ENCODE measurements at regions not wholly inside any gene's neighbourhood (a gene's known extent, or its start where the extent isn't known, plus 50 kb on each side); places are given as distances from the start of the nearest gene placed in this dataset.

DNA sequence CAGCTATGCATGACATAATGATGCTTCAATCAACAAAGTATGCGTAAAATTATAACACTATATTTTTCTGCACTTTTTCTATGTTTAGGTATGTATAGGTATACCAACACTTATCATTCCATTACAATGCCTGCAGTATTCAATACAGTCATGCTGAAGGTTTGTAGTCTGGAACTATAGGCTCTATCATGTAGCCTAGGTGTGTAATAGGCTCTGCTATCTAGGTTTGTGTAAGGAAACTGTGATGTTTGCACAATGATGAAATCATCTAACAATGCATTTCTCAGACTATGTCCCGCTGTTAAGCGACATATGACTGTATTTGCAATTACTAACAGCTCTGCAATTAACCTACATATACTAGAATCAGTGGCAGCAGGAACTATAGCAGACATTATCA lies 1447.5 kb downstream of the GATA3 start:
- TF ChIP-seq, protein P1, sequence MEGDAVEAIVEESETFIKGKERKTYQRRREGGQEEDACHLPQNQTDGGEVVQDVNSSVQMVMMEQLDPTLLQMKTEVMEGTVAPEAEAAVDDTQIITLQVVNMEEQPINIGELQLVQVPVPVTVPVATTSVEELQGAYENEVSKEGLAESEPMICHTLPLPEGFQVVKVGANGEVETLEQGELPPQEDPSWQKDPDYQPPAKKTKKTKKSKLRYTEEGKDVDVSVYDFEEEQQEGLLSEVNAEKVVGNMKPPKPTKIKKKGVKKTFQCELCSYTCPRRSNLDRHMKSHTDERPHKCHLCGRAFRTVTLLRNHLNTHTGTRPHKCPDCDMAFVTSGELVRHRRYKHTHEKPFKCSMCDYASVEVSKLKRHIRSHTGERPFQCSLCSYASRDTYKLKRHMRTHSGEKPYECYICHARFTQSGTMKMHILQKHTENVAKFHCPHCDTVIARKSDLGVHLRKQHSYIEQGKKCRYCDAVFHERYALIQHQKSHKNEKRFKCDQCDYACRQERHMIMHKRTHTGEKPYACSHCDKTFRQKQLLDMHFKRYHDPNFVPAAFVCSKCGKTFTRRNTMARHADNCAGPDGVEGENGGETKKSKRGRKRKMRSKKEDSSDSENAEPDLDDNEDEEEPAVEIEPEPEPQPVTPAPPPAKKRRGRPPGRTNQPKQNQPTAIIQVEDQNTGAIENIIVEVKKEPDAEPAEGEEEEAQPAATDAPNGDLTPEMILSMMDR (IDR thresholded peaks at IDR 0.05): no peak
- TF ChIP-seq POLR2AphosphoS5 (IDR thresholded peaks at IDR 0.05; ENCODE audit: insufficient read depth in 1 of 2, low read depth in 1 of 2) (no peak), POLR2A (IDR thresholded peaks at IDR 0.05) (no peak)
